ENCODE measurements at regions not wholly inside any gene's neighbourhood (a gene's known extent, or its start where the extent isn't known, plus 50 kb on each side); places are given as distances from the start of the nearest gene placed in this dataset.
A peak's percentile ranks its signal among the peaks of the same experiment; 100 is the strongest.
"Not testable (repeated sequence)": the region's sequence is repeated elsewhere in the genome, so short reads cannot be mapped to it uniquely, and the experiment has no call there.

DNA sequence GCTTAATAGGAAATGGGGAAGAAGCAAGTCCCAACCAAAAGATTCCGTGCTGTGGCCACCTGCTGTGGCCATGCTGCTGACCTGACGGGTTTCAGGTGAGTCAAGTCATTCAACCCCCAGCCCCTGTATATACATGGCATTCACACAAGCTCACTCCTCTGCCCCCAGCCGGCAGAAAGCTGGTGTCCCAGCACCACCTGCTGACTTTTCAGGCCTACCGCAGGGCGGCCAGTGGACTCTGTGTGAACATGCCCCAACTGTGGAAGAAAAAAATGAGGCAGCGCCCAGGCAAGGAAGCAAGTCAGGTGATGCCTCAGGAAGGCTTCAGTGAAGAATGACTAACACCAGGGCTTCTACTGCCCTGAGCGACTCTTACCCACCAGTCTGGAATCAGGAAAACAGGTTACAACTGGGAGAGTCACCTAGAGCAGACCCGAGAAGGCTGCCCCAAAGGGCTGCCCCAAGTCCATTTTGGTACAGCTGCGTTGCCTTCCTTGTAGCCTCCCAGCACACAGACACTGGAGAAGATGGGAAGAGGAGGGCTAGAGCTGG lies 536.5 kb downstream of the TP53TG3F start:
- not testable (repeated sequence) for DNase-seq

GRCh38 chr16:34001184-34001583 lies 541.8 kb downstream of the TP53TG3F start:
- DNase-seq: not testable (repeated sequence)

DNA sequence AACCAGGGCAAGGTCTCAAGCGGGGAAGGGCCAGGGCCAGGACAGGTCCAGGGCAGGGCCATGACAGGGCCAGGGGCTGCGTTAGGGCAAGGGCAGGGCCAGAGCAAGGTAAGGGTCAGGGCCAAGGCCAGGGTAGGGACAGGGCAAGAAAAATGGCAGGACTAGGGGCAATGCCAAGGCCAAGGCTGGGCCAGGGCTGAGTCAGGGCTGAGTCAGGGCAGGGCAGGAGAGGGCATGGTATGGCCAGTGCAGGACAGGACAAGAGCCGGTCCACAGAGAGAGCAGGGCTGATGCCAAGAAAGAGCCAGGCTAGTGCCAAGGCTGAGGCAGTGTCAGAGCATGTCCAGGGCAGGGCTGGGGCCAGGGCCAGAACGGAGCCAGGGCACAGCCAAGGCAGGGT lies 542.5 kb downstream of the TP53TG3F start:
- DNase-seq: not testable (repeated sequence)

DNA sequence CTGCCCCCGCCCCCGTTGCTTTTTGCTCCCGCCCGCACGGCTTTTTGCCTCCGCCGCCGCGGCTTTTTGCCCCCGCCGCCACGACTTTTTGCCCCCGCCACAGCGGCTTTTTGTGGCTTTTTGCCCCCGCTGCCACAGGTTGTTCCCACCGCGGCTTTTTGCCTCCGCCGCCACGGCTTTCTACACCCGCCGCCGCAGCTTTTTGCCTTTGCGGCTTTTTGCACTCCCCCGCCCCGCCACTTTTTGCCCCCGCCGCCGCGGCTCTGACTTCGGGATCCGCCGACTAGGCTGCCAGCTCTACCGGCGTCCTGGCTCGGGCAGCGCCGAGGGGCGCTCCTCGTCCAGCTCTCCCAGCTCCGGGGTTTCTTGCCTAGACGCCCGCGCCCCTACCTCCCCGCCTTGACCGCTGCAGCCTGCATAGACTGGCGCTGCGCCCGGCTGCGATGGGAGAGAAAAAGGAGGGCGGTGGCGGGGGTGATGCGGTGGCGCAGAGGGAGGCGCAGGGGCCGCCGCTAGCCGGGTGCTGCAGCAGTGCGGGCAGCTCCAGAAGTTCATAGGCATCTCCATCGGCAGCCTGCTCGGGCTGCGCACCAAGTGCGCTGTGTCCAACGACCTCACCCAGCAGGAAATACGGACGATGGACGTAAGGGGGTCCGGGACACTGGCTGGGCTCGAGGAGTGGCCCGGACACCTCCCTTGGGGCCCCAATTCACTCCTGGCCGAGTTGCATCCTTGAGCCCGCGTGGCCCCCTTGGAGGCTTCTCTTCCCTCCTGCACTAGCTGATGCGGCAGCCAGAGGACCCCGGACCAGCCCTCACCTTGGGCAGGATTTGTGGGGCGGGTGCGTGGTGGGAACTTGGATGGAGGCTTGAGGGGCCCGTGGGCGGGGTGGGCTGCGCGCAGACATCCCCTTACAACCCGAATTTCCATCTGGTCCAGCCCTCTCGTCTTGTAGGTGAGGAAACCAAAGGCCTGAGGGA lies 555.7 kb downstream of the TP53TG3F start:
- DNase-seq: peak; percentile 0

DNA sequence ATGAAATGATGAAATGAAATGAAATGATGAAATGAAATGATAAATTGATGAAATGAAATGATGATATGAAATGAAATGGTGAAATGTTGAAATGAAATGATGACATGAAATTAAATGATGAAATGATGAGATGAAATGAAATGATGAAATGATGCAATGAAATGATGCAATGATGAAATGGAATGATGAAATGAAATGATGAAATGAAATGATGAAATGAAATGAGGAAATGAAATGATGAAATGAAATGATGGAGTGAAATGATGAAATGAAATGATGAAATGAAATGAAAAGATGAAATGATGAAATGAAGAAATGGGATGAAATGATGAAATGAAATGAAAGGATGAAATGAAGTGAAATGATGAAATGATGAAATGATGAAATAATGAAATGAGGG lies 558.9 kb downstream of the TP53TG3F start:
- DNase-seq: not testable (repeated sequence)

DNA sequence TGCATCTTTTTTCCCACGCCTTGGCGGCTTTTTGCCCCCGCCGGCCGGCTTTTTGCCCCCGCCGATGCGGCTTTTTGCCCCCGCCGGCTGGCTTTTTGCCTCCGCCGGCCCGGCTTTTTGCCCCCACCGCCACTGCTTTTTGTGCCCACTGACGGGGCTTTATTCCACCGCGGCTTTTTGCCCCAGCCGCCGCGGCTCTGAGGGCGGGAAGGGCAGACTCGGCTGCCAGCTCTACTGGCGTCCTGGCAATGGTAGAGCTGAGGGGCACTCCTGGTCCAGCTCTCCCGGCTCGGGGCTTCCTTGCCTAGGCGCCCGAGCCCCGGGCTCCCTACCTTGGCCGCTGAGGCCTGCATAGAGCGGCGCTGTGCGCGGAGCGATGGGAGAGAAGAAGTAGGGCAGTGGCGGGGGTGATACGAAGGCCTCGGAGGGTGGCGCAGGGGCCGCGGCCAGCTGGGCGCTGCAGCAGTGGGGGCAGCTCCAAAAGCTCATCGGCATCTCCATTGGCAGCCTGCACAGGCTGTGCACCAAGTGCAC lies 591.4 kb downstream of the TP53TG3F start:
- no peak for DNase-seq

DNA sequence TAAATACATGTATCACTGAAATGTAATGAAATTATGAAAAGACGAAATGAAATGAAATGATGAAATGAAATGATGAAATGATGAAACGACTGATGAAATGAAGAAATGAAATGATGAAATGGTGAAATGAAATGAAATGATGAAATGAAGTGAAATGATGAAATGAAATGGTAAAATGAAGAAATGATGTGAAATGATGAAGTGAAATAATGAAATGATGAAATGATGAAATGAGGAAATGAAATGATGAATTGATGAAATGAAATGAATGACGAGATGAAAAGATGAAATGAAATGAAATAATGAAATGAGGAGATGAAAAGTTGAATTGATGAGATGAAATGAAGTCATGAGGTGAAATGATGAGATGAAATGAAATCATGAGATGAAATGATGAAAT lies 594.7 kb downstream of the TP53TG3F start:
- DNase-seq: no peak

- DNase-seq: no peak
These were observed 595.6 kb downstream of the TP53TG3F start for GRCh38 chr16:34054969-34055368.

DNA sequence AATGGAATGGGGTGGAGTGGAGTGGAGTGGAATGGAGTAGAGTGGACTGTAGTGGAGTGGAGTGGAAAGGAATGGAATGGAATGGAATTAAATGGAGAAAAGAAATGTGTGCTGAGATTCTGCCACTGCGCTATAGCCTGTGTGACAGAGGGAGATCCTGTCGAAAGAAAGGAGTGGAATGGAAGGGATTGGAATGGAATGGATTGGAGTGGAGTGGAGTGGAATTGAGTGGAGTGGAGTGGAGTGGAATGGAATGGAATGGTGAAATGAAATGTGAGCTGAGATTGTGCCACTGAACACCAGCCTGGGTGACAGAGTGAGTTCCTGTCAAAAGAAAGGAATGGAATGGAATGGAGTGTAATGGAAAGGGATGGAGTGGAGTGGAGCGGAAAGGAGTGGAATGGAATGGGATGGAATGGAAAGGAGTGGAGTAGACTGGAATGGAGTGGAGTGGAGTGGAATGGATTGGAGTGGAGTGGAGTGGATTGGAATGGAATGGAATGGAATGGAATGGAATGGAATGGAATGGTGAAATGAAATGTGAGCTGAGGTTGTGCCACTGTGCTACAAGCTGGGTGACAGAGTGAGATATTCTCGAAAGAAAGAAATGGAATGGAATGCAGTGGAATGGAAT lies 603.3 kb downstream of the TP53TG3F start:
- not testable (repeated sequence) for DNase-seq

GRCh38 chr16:34063498-34064157 lies 604.2 kb downstream of the TP53TG3F start:
- DNase-seq: not testable (repeated sequence)

DNA sequence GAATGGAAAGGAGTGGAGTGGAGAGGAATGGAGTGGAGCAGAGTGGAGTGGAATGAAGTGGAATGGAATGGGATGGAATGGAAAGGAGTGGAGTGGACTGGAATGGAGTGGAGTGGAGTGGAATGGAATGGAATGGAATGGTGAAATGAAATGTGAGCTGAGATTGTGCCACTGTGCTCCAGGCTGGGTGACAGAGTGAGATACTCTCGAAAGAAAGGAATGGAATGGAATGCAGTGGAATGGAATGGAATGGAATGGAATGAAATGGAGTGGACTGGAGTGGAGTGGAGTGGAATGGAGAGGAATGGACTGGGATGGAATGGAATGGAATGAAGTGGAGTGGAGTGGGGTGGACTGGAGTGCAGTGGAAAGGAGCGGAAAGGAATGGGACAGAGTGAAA lies 605.2 kb downstream of the TP53TG3F start:
- not testable (repeated sequence) for DNase-seq

DNA sequence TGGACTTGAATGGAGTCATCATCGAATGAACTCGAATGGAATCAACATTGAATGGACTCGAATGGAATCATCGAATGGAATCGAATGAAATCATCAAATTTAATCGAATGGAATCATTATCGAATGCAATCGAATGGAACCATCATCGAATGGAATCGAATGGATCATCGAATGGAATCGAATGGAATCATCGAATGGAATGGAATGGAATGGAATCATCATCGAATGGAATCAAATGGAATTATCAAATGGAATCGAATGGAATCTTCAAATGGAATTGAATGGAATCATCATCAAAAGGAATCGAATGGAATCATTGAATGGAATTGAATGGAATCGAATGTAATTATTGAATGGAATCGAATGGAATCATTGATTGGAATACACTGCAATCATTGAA lies 610.3 kb downstream of the TP53TG3F start:
- DNase-seq: not testable (repeated sequence)

DNA sequence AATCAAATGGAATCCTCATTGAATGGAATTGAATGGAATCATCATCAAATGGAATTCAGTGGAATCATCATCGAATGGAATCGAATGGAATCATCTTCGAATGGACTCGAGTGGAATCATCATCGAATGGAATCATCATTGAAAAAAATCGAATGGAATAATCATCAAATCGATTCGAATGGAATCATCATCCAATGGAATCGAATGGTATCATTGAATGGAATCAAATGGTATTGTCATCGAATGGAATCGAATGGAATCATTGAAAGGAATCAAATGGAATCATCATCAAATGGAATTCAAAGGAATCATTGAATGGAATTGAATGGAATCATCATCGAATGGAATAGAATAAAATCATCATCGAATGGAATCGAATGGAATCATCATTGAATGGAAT lies 619.3 kb downstream of the TP53TG3F start:
- no peak for DNase-seq

DNA sequence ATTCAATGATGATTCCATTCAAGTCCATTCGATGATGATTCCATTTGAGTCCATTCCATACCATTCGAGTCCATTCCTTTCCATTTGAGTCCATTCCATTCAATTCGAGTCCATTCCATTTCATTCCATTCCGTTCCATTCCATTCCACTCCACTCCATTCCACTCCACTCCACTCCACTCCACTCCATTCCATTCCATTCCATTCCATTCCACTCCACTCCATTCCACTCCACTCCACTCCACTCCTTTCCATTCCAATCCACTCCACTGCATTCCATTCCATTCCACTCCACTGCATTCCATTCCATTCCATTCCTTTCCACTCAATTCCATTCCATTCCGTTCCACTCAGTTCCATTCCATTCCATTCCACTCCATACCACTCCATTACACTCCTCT lies 625.6 kb downstream of the TP53TG3F start:
- not testable (repeated sequence) for DNase-seq

- DNase-seq: not testable (repeated sequence)
These were observed 635.6 kb downstream of the TP53TG3F start for GRCh38 chr16:34095006-34095405.

GRCh38 chr16:34096911-34097310 lies 637.5 kb downstream of the TP53TG3F start:
- DNase-seq: not testable (repeated sequence)

DNA sequence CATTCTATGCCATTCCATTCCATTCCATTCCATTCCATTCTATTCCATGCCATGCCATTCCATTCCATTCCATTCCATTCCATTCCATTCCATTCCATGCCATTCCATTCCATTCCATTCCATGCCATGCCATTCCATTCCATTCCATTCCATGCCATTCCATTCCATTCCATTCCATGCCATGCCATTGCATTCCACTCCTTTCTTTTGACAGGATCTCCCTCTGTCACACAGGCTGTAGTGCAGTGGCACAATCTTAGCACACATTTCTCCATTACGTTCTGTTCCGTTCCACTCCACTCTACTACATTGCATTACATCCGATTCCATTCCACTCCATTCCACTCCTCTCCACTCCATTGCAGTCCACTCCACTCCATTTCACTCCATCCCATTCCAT lies 637.9 kb downstream of the TP53TG3F start:
- not testable (repeated sequence) for DNase-seq

DNA sequence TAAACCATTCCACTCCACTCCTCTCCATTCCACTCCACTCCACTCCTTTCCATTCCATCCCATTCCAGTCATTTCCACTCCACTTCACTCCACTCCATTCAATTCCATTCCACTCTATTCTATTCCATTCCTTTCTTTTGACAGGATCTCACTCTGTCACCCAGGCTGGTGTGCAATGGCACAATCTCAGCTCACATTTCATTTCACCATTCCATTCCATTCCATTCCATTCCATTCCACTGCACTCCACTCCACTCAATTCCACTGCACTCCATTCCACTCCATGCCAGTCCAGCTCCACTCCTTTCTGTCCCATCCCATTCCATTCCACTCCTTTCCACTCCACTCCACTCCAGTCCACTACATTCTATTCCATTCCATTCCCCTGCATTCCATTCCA lies 638.6 kb downstream of the TP53TG3F start:
- not testable (repeated sequence) for DNase-seq

- DNase-seq: not testable (repeated sequence)
These were observed 639.6 kb downstream of the TP53TG3F start for GRCh38 chr16:34099028-34099427.

All from NCI-H748 treated with DMSO at 0.1 percent for 48 hours (cell line).